Fibroblast of mammary gland (primary cell): ENCODE measurements at regions not wholly inside any gene's neighbourhood (a gene's known extent, or its start where the extent isn't known, plus 50 kb on each side); places are given as distances from the start of the nearest gene placed in this dataset.

Experiments
- DNase-seq: peaks from one replicate; pipeline ENCODE4 v3.0.0-alpha.2; 2010; ENCODE audit warnings: low read depth
- H3K4me3 ChIP-seq: 2 replicates; pipeline ENCODE4 v1.5.1; 2011; ENCODE audit warnings: low read depth, mild to moderate bottlenecking, low read length, moderate library complexity; ENCODE audit not compliant: control insufficient read depth
- CTCF ChIP-seq: conservative IDR thresholded peaks from 2 replicates; pipeline ENCODE4 v1.5.1; 2011; ENCODE audit warnings: low read depth, low read length, inconsistent platforms; ENCODE audit not compliant: control insufficient read depth, insufficient read depth

- no peak overlapping the region for H3K4me3 ChIP-seq
- no peak for TF ChIP-seq CTCF
- no peak for DNase-seq
Measured at GRCh38 chr5:1665231-1665630, 134.4 kb downstream of the MRPL36 start.

DNA sequence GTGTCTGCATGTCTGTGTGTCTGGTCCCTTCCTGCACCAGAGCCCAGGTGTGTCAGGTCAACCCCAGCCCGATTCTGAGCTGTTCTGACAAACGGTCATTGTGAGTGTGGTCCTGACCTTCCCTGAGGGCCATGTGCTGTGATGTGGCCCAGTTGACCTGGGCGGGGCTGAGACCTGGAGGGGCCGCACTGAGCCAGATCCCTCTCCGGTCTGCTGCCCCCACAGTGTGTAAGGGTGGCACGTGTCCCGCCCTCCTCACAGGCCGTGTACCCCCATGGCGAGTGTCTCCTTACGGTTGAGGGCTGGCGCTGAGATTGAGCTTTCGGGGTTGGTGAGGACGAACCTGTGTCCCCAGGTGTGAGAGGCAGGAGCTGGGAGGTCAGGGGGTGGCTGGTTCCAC is 136.5 kb downstream of the MRPL36 start:
- no peak overlapping the region for H3K4me3 ChIP-seq
- no peak for TF ChIP-seq CTCF
- no peak for DNase-seq

DNA sequence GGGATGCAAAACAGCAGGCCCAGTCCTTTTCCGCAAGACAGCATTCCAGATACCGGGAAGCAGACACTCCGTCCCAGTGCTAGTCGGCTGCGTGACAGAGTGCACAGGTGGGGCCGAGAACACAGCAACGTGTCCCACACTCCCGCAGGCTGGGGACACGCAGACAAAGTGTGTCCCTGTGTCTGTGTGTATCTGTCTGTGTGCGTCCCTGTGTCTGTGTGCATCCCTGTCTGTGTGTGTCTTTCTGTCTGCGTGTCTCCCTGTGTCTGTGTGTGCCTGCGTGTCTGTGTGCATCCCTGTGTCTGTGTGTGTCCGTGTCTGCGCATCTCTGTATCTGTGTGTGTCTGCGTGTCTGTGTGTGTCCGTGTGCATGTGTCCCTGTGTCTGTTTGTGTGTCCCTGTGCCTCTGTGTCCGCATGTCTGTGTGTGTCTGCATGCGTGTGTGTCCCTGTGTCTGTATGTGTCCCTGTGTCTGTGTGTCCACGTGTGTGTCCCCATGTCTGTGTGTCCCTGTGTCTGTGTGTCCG is 137.0 kb downstream of the MRPL36 start:
- TF ChIP-seq CTCF = no peak
- no peak for DNase-seq
- no peak overlapping the region for H3K4me3 ChIP-seq

DNA sequence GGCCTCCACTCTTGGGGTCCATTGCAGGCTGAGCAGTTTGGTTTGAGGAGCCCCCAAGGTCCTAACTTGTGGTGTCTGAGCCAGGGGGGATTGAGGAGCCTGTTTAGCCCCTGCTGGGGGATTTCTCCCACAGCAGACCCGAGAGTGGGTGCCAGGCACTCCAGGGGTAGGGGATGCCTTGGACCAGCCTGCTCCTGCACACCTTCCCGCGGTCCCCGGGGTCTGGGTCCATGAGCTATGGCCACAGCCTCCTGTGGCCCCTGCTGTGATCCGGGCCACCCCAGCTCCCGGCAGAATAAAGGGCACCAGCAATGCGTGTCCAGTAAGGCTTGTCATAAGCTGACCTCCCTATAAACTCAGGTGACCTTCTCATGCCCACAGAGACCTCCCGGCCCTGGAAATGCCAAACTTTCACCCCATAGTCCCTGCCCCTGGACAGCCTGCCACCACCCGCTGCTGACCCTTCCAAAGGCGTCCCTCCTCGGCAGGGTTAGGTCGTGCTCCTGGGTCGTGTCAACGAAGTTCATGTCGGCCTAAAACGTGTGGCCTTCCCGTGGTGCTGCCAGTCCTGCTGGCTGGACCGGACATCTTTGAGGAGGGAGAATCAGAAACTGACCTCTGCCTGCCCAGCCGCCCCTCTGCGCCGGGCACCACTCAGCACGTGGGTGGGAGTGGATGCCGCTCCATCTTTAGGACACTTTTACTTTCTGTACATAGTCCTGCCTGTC is 137.6 kb downstream of the MRPL36 start:
- TF ChIP-seq CTCF = no peak
- H3K4me3 ChIP-seq = no peak overlapping the region
- no peak for DNase-seq

DNA sequence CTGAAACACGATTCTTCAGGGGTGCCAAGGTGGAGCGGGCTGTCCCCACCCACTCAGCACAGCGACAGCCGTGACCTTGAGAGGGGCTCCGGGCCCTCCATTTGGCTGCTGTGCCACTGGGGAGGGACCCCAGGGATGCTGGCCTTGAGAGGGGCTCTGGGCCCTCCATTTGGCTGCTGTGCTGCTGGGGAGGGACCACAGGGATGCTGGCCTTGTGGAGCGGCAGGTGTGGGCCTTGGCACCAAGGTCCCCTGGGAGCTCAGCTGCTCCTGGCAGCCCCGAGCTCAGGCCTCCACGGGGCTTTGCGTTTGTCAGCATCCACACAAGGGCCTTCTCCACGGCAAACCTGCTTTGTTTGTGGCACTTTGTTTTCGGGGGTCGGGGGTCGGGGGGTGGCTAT is 137.6 kb upstream of the LPCAT1 start:
- TF ChIP-seq CTCF = no peak
- no peak for DNase-seq
- H3K4me3 ChIP-seq = no peak overlapping the region

DNA sequence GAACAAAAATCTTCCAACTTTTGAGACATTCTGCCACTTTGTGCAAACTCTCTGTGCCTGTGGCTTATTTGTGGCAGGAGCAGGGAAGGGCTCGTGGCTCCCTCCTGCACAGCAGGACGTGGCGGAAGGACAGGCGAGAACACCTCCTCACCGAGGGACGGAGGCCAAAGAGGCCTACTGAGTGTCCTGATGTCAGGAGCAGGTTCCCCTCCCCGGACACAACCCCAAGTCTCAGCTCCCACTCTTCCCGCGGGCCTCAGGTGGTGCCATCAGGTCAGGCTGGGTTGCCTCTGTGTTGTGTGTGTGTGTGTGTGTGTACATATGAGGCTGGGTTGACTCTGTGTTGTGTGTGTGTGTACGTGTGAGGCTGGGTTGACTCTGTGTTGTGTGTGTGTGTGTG is 136.8 kb upstream of the LPCAT1 start:
- DNase-seq = no peak
- H3K4me3 ChIP-seq = no peak overlapping the region
- no peak for TF ChIP-seq CTCF
